Naive thymus-derived CD4-positive, alpha-beta T cell (primary cell): ENCODE measurements at regions not wholly inside any gene's neighbourhood (a gene's known extent, or its start where the extent isn't known, plus 50 kb on each side); places are given as distances from the start of the nearest gene placed in this dataset.
A peak's percentile ranks its signal among the peaks of the same experiment; 100 is the strongest.

Experiments
- ATAC-seq: fragments of 150-1000 bp; cut with Tn5 transposase; 2 replicates; pipeline ENCODE4 v1.10.0; 2021; ENCODE audit warnings: mild to moderate bottlenecking, moderate library complexity
- CTCF ChIA-PET: fragments of 350-600 bp; sonication (Branson Sonifier 250); formaldehyde crosslinking; loops from one replicate; lab custom pipeline; 2021; ENCODE audit warnings: antibody characterized with exemption; lab: Charles Lee
- POLR2A ChIA-PET: fragments of 350-600 bp; sonication (Branson Sonifier 250); formaldehyde crosslinking; loops from one replicate; lab custom pipeline; 2021; ENCODE audit warnings: antibody characterized with exemption, inconsistent platforms; lab: Charles Lee
- DNase-seq, 9 donors: peaks; one replicate each; pipeline versions ENCODE4 v3.0.0 to v3.0.0-alpha.2; 2020 to 2022; ENCODE audit warnings: mixed read lengths in 1 of 9
- H3K27ac ChIP-seq: one replicate; pipeline ENCODE4 v1.7.0; 2013; ENCODE audit warnings: mild to moderate bottlenecking, low read depth, low read length, moderate library complexity
- H3K27me3 ChIP-seq, 2 donors: one replicate each; pipeline ENCODE4 v1.7.0; 2013; ENCODE audit warnings: low read length in 2 of 2, mild to moderate bottlenecking in 2 of 2, moderate library complexity in 2 of 2; ENCODE audit not compliant: control insufficient read depth in 2 of 2, insufficient read depth in 2 of 2
- H3K36me3 ChIP-seq, 3 experiments: 1 replicate in 2 of 3; 2 replicates in 1 of 3; pipeline ENCODE4 v1.7.0; 2013; ENCODE audit warnings: low read length in 3 of 3, mild to moderate bottlenecking in 3 of 3, moderate library complexity in 1 of 3; ENCODE audit not compliant: insufficient read depth in 3 of 3, control insufficient read depth in 2 of 3
- H3K4me1 ChIP-seq, 2 donors: one replicate each; pipeline ENCODE4 v1.7.0; 2013; ENCODE audit warnings: low read length in 2 of 2, mild to moderate bottlenecking in 2 of 2, moderate library complexity in 1 of 2; ENCODE audit not compliant: control insufficient read depth in 2 of 2, insufficient read depth in 2 of 2
- H3K4me3 ChIP-seq: 2 replicates; pipeline ENCODE4 v1.7.0; 2013; ENCODE audit warnings: mild to moderate bottlenecking, low read length
- H3K9me3 ChIP-seq, 3 experiments: 1 replicate in 2 of 3; 2 replicates in 1 of 3; pipeline ENCODE4 v1.7.0; 2013; ENCODE audit warnings: low read length in 3 of 3; ENCODE audit not compliant: control insufficient read depth in 2 of 3
- H3K27ac Mint-ChIP-seq, 9 donors: one replicate each; pipeline ENCODE4 v1.8.0; 2020 to 2022; ENCODE audit warnings: mixed read lengths in 9 of 9, mild to moderate bottlenecking in 8 of 9, moderate library complexity in 5 of 9, inconsistent platforms in 2 of 9
- H3K27me3 Mint-ChIP-seq, 5 donors: one replicate each; pipeline ENCODE4 v1.8.0; 2021 to 2022; ENCODE audit warnings: mixed read lengths in 5 of 5, mild to moderate bottlenecking in 1 of 5
- H3K36me3 Mint-ChIP-seq, 5 donors: one replicate each; pipeline ENCODE4 v1.8.0; 2020 to 2022; ENCODE audit warnings: mixed read lengths in 5 of 5, mild to moderate bottlenecking in 3 of 5, inconsistent platforms in 1 of 5
- H3K4me1 Mint-ChIP-seq, 7 donors: one replicate each; pipeline ENCODE4 v1.8.0; 2020 to 2022; ENCODE audit warnings: mixed read lengths in 7 of 7, mild to moderate bottlenecking in 3 of 7, inconsistent platforms in 1 of 7
- H3K4me3 Mint-ChIP-seq, 10 donors: one replicate each; pipeline ENCODE4 v1.8.0; 2020 to 2022; ENCODE audit warnings: mild to moderate bottlenecking in 10 of 10, mixed read lengths in 10 of 10, moderate library complexity in 6 of 10, inconsistent platforms in 2 of 10
- H3K9me3 Mint-ChIP-seq, 11 donors: one replicate each; pipeline ENCODE4 v1.8.0; 2020 to 2022; ENCODE audit warnings: mixed read lengths in 11 of 11, mild to moderate bottlenecking in 4 of 11, inconsistent platforms in 1 of 11, moderate library complexity in 1 of 11
- intact Hi-C, 2 donors: fragments of 100-400 bp; cut with micrococcal nuclease; formaldehyde crosslinking; loops; one replicate each; pipeline ENCODE4 v1.15.1; 2023

DNA sequence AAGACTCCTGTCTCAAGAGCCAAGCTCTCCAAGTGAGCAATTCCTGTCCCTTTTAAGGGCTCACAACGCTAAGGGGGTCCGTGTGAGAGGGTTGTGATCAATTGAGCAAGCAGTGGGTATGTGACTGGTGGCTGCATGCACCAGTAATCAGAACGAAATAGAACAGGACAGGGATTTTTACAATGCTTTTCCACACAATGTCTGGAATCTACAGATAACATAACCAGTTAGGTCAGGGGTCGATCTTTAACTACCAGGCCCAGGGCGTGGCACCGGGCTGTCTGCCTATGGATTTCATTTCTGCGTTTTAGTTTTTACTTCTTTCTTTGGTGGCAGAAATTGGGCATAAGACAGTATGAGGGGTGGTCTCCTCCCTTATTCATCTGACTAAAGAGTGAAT lies 54.9 kb upstream of the SP4 start:
- intact Hi-C loops, result no loop called here
- ChIA-PET CTCF (no interaction called here), POLR2A (no interaction called here)
- Mint-ChIP-seq H3K36me3 (peaks cover 0 to 30% (median 6%) of the 10 kb centered on the region in 5 donors), H3K9me3 (peaks cover 6 to 25% (median 14%) of the 10 kb centered on the region in 11 donors), H3K27ac (no peak overlapping the region), H3K27me3 (no peaks in the 10 kb centered on the region), H3K4me3 (no peak overlapping the region), H3K4me1 (peaks cover 0 to 15% (median 0%) of the 10 kb centered on the region in 7 donors)
- ATAC-seq, result no peak
- no peak overlapping the region for H3K4me3 ChIP-seq
- no peak overlapping the region for H3K27ac ChIP-seq
- no peaks in the 10 kb centered on the region for H3K27me3 ChIP-seq
- no peak for DNase-seq
- no peaks in the 10 kb centered on the region for H3K4me1 ChIP-seq
- H3K36me3 ChIP-seq, result no peaks in the 10 kb centered on the region
- H3K9me3 ChIP-seq, result peaks cover 0 to 11% (median 0%) of the 10 kb centered on the region in 3 experiments

GRCh38 chr7:21374134-21374533 lies 53.7 kb upstream of the SP4 start:
- intact Hi-C loops, result no loop called here
- peaks cover 0 to 31% (median 7%) of the 10 kb centered on the region in 5 donors for H3K36me3 Mint-ChIP-seq
- peaks cover 0 to 14% (median 0%) of the 10 kb centered on the region in 7 donors for H3K4me1 Mint-ChIP-seq
- Histone ChIP-seq H3K36me3 (no peaks in the 10 kb centered on the region), H3K4me1 (no peaks in the 10 kb centered on the region), H3K27ac (no peak overlapping the region), H3K4me3 (no peak overlapping the region), H3K27me3 (no peaks in the 10 kb centered on the region), H3K9me3 (peaks cover 0 to 12% (median 0%) of the 10 kb centered on the region in 3 experiments)
- H3K9me3 Mint-ChIP-seq, result peaks cover 6 to 29% (median 17%) of the 10 kb centered on the region in 11 donors
- H3K27ac Mint-ChIP-seq, result no peak overlapping the region
- ATAC-seq, result no peak
- CTCF ChIA-PET, result interaction anchor here (0.7 kb wide), 1 partner anchor 1363 kb away, joined by 4 read pairs; no protein-coding TSS in a partner anchor
- POLR2A ChIA-PET, result no interaction called here
- no peaks in the 10 kb centered on the region for H3K27me3 Mint-ChIP-seq
- DNase-seq, result no peak
- no peak overlapping the region for H3K4me3 Mint-ChIP-seq

GRCh38 chr7:21377545-21377944 lies 50.3 kb upstream of the SP4 start:
- Histone ChIP-seq H3K4me3 (no peak overlapping the region), H3K9me3 (peaks cover 0 to 12% (median 0%) of the 10 kb centered on the region in 3 experiments), H3K4me1 (no peaks in the 10 kb centered on the region), H3K27me3 (no peaks in the 10 kb centered on the region), H3K27ac (no peak overlapping the region), H3K36me3 (no peaks in the 10 kb centered on the region)
- H3K4me3 Mint-ChIP-seq, result no peak overlapping the region
- ChIA-PET POLR2A (no interaction called here), CTCF (no interaction called here)
- H3K27me3 Mint-ChIP-seq, result no peaks in the 10 kb centered on the region
- DNase-seq, result no peak
- H3K27ac Mint-ChIP-seq, result peak overlapping the region in 2 of 9 donors; percentile 1 to 17
- peaks cover 0 to 11% (median 2%) of the 10 kb centered on the region in 7 donors for H3K4me1 Mint-ChIP-seq
- H3K9me3 Mint-ChIP-seq, result peaks cover 6 to 29% (median 17%) of the 10 kb centered on the region in 11 donors
- peaks cover 0 to 36% (median 7%) of the 10 kb centered on the region in 5 donors for H3K36me3 Mint-ChIP-seq
- ATAC-seq, result no peak
- intact Hi-C loops, result no loop called here
